ENCODE measurements at regions not wholly inside any gene's neighbourhood (a gene's known extent, or its start where the extent isn't known, plus 50 kb on each side); places are given as distances from the start of the nearest gene placed in this dataset.

- no CpG with 5 or more reads among the region's 4 CpGs for WGBS (ENCODE audit: extremely low coverage, insufficient coverage, low lambda C conversion rate)
- no peak overlapping the region for H2AK5ac ChIP-seq (ENCODE audit: low read length)
- H3K23ac ChIP-seq (ENCODE audit: low read length) = no peak overlapping the region
- H4K8ac ChIP-seq (ENCODE audit: low read depth, low read length) = no peak overlapping the region
- H3K18ac ChIP-seq (ENCODE audit: low read length) = no peak overlapping the region
- no peak overlapping the region for H4K5ac ChIP-seq (ENCODE audit: low read length)
- no peak overlapping the region for H3K56ac ChIP-seq (ENCODE audit: low read length)
- H3K79me2 ChIP-seq (ENCODE audit: control insufficient read depth, insufficient read depth, low read length) = peaks cover 27% of the 10 kb centered on the region
- H3K4me1 ChIP-seq (ENCODE audit: control insufficient read depth, low read depth, low read length) = peaks cover 9% of the 10 kb centered on the region
- H3K4me2 ChIP-seq (ENCODE audit: low read length) = no peak overlapping the region
- no peak for DNase-seq
- H2BK120ac ChIP-seq (ENCODE audit: low read depth, low read length) = no peak overlapping the region
- no peak overlapping the region for H3K9ac ChIP-seq (ENCODE audit: low read length)
- no peak overlapping the region for H3K4me3 ChIP-seq (ENCODE audit: low read length)
- H3K79me1 ChIP-seq (ENCODE audit: low read length) = peaks cover 16% of the 10 kb centered on the region
- no peak overlapping the region for H3K4ac ChIP-seq (ENCODE audit: low read depth, low read length)
- H3K27me3 ChIP-seq (ENCODE audit: insufficient read depth, low read length, poor library complexity) = no peaks in the 10 kb centered on the region
- H2BK15ac ChIP-seq (replicated peaks; ENCODE audit: low read depth) = no peak overlapping the region
- no peak overlapping the region for H3K27ac ChIP-seq (ENCODE audit: low read depth, low read length)
- no peak overlapping the region for H2BK5ac ChIP-seq (ENCODE audit: low read length)
- H3K36me3 ChIP-seq (ENCODE audit: control insufficient read depth, insufficient read depth, low read length) = no peaks in the 10 kb centered on the region
Measured at GRCh38 chr11:129270446-129270845, 78.3 kb upstream of the ARHGAP32 start.

DNA sequence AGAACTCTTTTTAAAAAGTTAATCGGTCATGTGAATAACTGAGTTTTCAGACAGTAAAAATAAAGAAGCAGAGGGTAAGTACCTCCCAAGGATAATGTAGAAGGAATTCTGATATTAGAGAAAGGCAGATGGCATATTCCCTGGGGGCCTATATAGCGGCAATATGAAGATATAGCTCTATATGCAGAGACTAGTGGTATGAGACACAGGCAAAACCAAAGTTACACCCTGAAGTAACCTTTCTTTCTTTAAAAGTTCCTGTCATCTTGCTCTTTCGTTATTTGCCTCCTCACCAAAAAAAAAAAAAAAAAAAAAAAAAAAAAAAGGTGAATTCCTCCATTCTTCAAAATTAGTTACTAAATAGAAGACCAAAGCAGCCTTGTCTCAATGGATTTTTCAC lies 76.2 kb upstream of the ARHGAP32 start:
- no peak for DNase-seq
- Histone ChIP-seq H3K4me3 (ENCODE audit: low read length) (no peak overlapping the region), H3K79me2 (ENCODE audit: control insufficient read depth, insufficient read depth, low read length) (peaks cover 24% of the 10 kb centered on the region), H3K4ac (ENCODE audit: low read depth, low read length) (no peak overlapping the region), H4K5ac (ENCODE audit: low read length) (no peak overlapping the region), H3K4me1 (ENCODE audit: control insufficient read depth, low read depth, low read length) (peaks cover 9% of the 10 kb centered on the region), H3K4me2 (ENCODE audit: low read length) (no peak overlapping the region), H2BK120ac (ENCODE audit: low read depth, low read length) (no peak overlapping the region), H3K79me1 (ENCODE audit: low read length) (peaks cover 18% of the 10 kb centered on the region), H2AK5ac (ENCODE audit: low read length) (no peak overlapping the region), H3K9ac (ENCODE audit: low read length) (no peak overlapping the region), H4K8ac (ENCODE audit: low read depth, low read length) (no peak overlapping the region), H3K27ac (ENCODE audit: low read depth, low read length) (no peak overlapping the region), H2BK15ac (replicated peaks; ENCODE audit: low read depth) (no peak overlapping the region), H3K27me3 (ENCODE audit: insufficient read depth, low read length, poor library complexity) (no peaks in the 10 kb centered on the region), H2BK5ac (ENCODE audit: low read length) (no peak overlapping the region), H3K23ac (ENCODE audit: low read length) (no peak overlapping the region), H3K36me3 (ENCODE audit: control insufficient read depth, insufficient read depth, low read length) (no peaks in the 10 kb centered on the region), H3K56ac (ENCODE audit: low read length) (no peak overlapping the region), H3K18ac (ENCODE audit: low read length) (no peak overlapping the region)
- no CpG with 5 or more reads among the region's 3 CpGs for WGBS (ENCODE audit: extremely low coverage, insufficient coverage, low lambda C conversion rate)

- Histone ChIP-seq H3K27ac (ENCODE audit: low read depth, low read length) (no peak overlapping the region), H3K4me2 (ENCODE audit: low read length) (no peak overlapping the region), H3K4ac (ENCODE audit: low read depth, low read length) (no peak overlapping the region), H3K9ac (ENCODE audit: low read length) (no peak overlapping the region), H3K79me2 (ENCODE audit: control insufficient read depth, insufficient read depth, low read length) (peaks cover 22% of the 10 kb centered on the region), H3K4me3 (ENCODE audit: low read length) (no peak overlapping the region), H4K5ac (ENCODE audit: low read length) (no peak overlapping the region), H3K23ac (ENCODE audit: low read length) (no peak overlapping the region), H2BK120ac (ENCODE audit: low read depth, low read length) (no peak overlapping the region), H3K36me3 (ENCODE audit: control insufficient read depth, insufficient read depth, low read length) (no peaks in the 10 kb centered on the region), H2BK15ac (replicated peaks; ENCODE audit: low read depth) (no peak overlapping the region), H3K79me1 (ENCODE audit: low read length) (peaks cover 16% of the 10 kb centered on the region), H2AK5ac (ENCODE audit: low read length) (no peak overlapping the region), H3K56ac (ENCODE audit: low read length) (no peak overlapping the region), H3K27me3 (ENCODE audit: insufficient read depth, low read length, poor library complexity) (no peaks in the 10 kb centered on the region), H2BK5ac (ENCODE audit: low read length) (no peak overlapping the region), H3K18ac (ENCODE audit: low read length) (peak overlapping the region; percentile 68), H3K4me1 (ENCODE audit: control insufficient read depth, low read depth, low read length) (peaks cover 9% of the 10 kb centered on the region), H4K8ac (ENCODE audit: low read depth, low read length) (no peak overlapping the region)
- no CpG with 5 or more reads among the region's 3 CpGs for WGBS (ENCODE audit: extremely low coverage, insufficient coverage, low lambda C conversion rate)
- DNase-seq = no peak
Measured at GRCh38 chr11:129267716-129268115, 75.6 kb upstream of the ARHGAP32 start.

DNA sequence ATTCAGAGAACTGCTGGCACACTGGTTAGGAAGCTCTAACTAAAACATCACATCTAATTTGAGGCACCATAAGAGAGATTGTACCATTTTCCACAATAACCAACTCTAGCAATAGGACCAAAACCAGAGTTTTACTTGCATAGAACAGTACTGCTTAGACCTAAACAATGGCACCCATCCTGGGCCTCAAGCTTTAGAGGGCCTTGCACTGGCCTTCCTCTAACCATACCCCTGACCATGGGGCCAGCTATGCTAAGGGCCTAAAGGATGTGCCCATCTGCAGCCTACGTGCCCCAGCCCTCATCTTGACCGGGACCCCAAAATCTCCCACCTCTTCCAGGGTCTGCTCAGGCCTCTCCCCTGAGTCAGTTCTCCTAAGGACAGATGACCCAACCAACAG lies 74.4 kb upstream of the ARHGAP32 start:
- Histone ChIP-seq H3K4me2 (ENCODE audit: low read length) (no peak overlapping the region), H3K18ac (ENCODE audit: low read length) (no peak overlapping the region), H2BK15ac (replicated peaks; ENCODE audit: low read depth) (no peak overlapping the region), H3K9ac (ENCODE audit: low read length) (no peak overlapping the region), H3K56ac (ENCODE audit: low read length) (no peak overlapping the region), H3K4ac (ENCODE audit: low read depth, low read length) (no peak overlapping the region), H3K4me1 (ENCODE audit: control insufficient read depth, low read depth, low read length) (peaks cover 4% of the 10 kb centered on the region), H3K79me2 (ENCODE audit: control insufficient read depth, insufficient read depth, low read length) (peaks cover 22% of the 10 kb centered on the region), H3K23ac (ENCODE audit: low read length) (peak overlapping the region; percentile 69), H3K27me3 (ENCODE audit: insufficient read depth, low read length, poor library complexity) (no peaks in the 10 kb centered on the region), H3K79me1 (ENCODE audit: low read length) (peaks cover 16% of the 10 kb centered on the region), H2BK5ac (ENCODE audit: low read length) (no peak overlapping the region), H4K8ac (ENCODE audit: low read depth, low read length) (no peak overlapping the region), H4K5ac (ENCODE audit: low read length) (no peak overlapping the region), H2AK5ac (ENCODE audit: low read length) (no peak overlapping the region), H3K4me3 (ENCODE audit: low read length) (no peak overlapping the region), H3K36me3 (ENCODE audit: control insufficient read depth, insufficient read depth, low read length) (no peaks in the 10 kb centered on the region), H3K27ac (ENCODE audit: low read depth, low read length) (no peak overlapping the region), H2BK120ac (ENCODE audit: low read depth, low read length) (no peak overlapping the region)
- no CpG with 5 or more reads among the region's 2 CpGs for WGBS (ENCODE audit: extremely low coverage, insufficient coverage, low lambda C conversion rate)
- DNase-seq = no peak

- Histone ChIP-seq H3K79me1 (ENCODE audit: low read length) (peaks cover 10% of the 10 kb centered on the region), H3K4me2 (ENCODE audit: low read length) (no peak overlapping the region), H3K27ac (ENCODE audit: low read depth, low read length) (no peak overlapping the region), H2BK15ac (replicated peaks; ENCODE audit: low read depth) (no peak overlapping the region), H3K4me1 (ENCODE audit: control insufficient read depth, low read depth, low read length) (peaks cover 4% of the 10 kb centered on the region), H3K9ac (ENCODE audit: low read length) (no peak overlapping the region), H2BK120ac (ENCODE audit: low read depth, low read length) (no peak overlapping the region), H3K18ac (ENCODE audit: low read length) (no peak overlapping the region), H4K8ac (ENCODE audit: low read depth, low read length) (no peak overlapping the region), H3K4ac (ENCODE audit: low read depth, low read length) (no peak overlapping the region), H2BK5ac (ENCODE audit: low read length) (no peak overlapping the region), H3K27me3 (ENCODE audit: insufficient read depth, low read length, poor library complexity) (no peaks in the 10 kb centered on the region), H4K5ac (ENCODE audit: low read length) (no peak overlapping the region), H3K56ac (ENCODE audit: low read length) (no peak overlapping the region), H2AK5ac (ENCODE audit: low read length) (no peak overlapping the region), H3K4me3 (ENCODE audit: low read length) (no peak overlapping the region), H3K36me3 (ENCODE audit: control insufficient read depth, insufficient read depth, low read length) (no peaks in the 10 kb centered on the region), H3K23ac (ENCODE audit: low read length) (no peak overlapping the region), H3K79me2 (ENCODE audit: control insufficient read depth, insufficient read depth, low read length) (peaks cover 14% of the 10 kb centered on the region)
- WGBS (ENCODE audit: extremely low coverage, insufficient coverage, low lambda C conversion rate) = no CpG with 5 or more reads among the region's 5 CpGs
- DNase-seq = no peak
Measured at GRCh38 chr11:129265125-129265788, 73.1 kb upstream of the ARHGAP32 start.

- no peak overlapping the region for H2AK5ac ChIP-seq (ENCODE audit: low read length)
- no peak overlapping the region for H3K4me2 ChIP-seq (ENCODE audit: low read length)
- H3K9ac ChIP-seq (ENCODE audit: low read length) = no peak overlapping the region
- H3K36me3 ChIP-seq (ENCODE audit: control insufficient read depth, insufficient read depth, low read length) = no peaks in the 10 kb centered on the region
- H2BK15ac ChIP-seq (replicated peaks; ENCODE audit: low read depth) = no peak overlapping the region
- H3K27me3 ChIP-seq (ENCODE audit: insufficient read depth, low read length, poor library complexity) = no peaks in the 10 kb centered on the region
- no peak overlapping the region for H3K4ac ChIP-seq (ENCODE audit: low read depth, low read length)
- H3K4me3 ChIP-seq (ENCODE audit: low read length) = no peak overlapping the region
- H2BK120ac ChIP-seq (ENCODE audit: low read depth, low read length) = no peak overlapping the region
- no peak overlapping the region for H2BK5ac ChIP-seq (ENCODE audit: low read length)
- H3K56ac ChIP-seq (ENCODE audit: low read length) = no peak overlapping the region
- no CpG with 5 or more reads among the region's 2 CpGs for WGBS (ENCODE audit: extremely low coverage, insufficient coverage, low lambda C conversion rate)
- H3K27ac ChIP-seq (ENCODE audit: low read depth, low read length) = no peak overlapping the region
- H3K18ac ChIP-seq (ENCODE audit: low read length) = no peak overlapping the region
- no peak overlapping the region for H3K23ac ChIP-seq (ENCODE audit: low read length)
- DNase-seq = no peak
- H4K5ac ChIP-seq (ENCODE audit: low read length) = no peak overlapping the region
- H3K79me1 ChIP-seq (ENCODE audit: low read length) = peaks cover 10% of the 10 kb centered on the region
- H3K79me2 ChIP-seq (ENCODE audit: control insufficient read depth, insufficient read depth, low read length) = peaks cover 9% of the 10 kb centered on the region
- no peak overlapping the region for H4K8ac ChIP-seq (ENCODE audit: low read depth, low read length)
- peaks cover 6% of the 10 kb centered on the region for H3K4me1 ChIP-seq (ENCODE audit: control insufficient read depth, low read depth, low read length)
Measured at GRCh38 chr11:129264114-129264513, 72.0 kb upstream of the ARHGAP32 start.

Data from mesendoderm (in vitro differentiated cells).